HEK293 (cell line): ENCODE measurements at regions not wholly inside any gene's neighbourhood (a gene's known extent, or its start where the extent isn't known, plus 50 kb on each side); places are given as distances from the start of the nearest gene placed in this dataset.

Source experiments
- CTCF ChIA-PET: fragments of 350-600 bp; formaldehyde crosslinking; extraction: SDS; loops from one replicate; lab custom pipeline; 2021; ENCODE audit warnings: antibody characterized with exemption; lab: Yijun Ruan, JAX
- POLR2A ChIA-PET: fragments of 300-600 bp; formaldehyde crosslinking; extraction: SDS; loops from one replicate; lab custom pipeline; 2020; ENCODE audit warnings: antibody characterized with exemption, inconsistent platforms; lab: Yijun Ruan, JAX
- H3K27ac ChIP-seq: fragments of 200-500 bp; sonication (Bioruptor generic); 2 replicates; pipeline ENCODE4 v1.5.1; 2014; ENCODE audit warnings: low read depth, low read length, control low read depth, inconsistent platforms; ENCODE audit errors: extremely low read depth
- H3K36me3 ChIP-seq, 2 experiments: fragments of 200-500 bp in 1 of 2; sonication (Bioruptor generic) in 1 of 2; 1 replicate in 1 of 2; 2 replicates in 1 of 2; pipeline ENCODE4 v1.5.1; 2014 to 2017; ENCODE audit warnings: inconsistent platforms in 2 of 2, low read length in 2 of 2; ENCODE audit not compliant: control insufficient read depth in 2 of 2, insufficient read depth in 1 of 2
- H3K4me1 ChIP-seq: fragments of 200-500 bp; sonication (Bioruptor generic); 2 replicates; pipeline ENCODE4 v1.5.1; 2014; ENCODE audit warnings: mild to moderate bottlenecking, low read length, inconsistent platforms; ENCODE audit not compliant: control insufficient read depth, insufficient read depth
- H3K4me3 ChIP-seq: 2 replicates; pipeline ENCODE4 v1.5.1; 2011; ENCODE audit warnings: low read depth, mild to moderate bottlenecking, control low read depth, low read length, moderate library complexity
- H3K9me3 ChIP-seq: fragments of 200-500 bp; sonication (Bioruptor generic); 2 replicates; pipeline ENCODE4 v1.5.1; 2014; ENCODE audit warnings: low read depth, low read length, inconsistent platforms; ENCODE audit not compliant: control insufficient read depth, insufficient read depth
- HIC1 ChIP-seq: fragments of 450-650 bp; formaldehyde crosslinking; IDR thresholded peaks from 2 replicates; pipeline ENCODE4 v1.5.1; 2016; ENCODE audit warnings: missing biosample characterization, missing genetic modification characterization
- IKZF3 ChIP-seq: fragments of 450-650 bp; IDR thresholded peaks from 2 replicates; pipeline ENCODE4 v1.5.0; 2018; ENCODE audit warnings: missing biosample characterization, mild to moderate bottlenecking, missing genetic modification characterization, moderate library complexity
- KLF1 ChIP-seq: fragments of 450-650 bp; formaldehyde crosslinking; IDR thresholded peaks from 2 replicates; pipeline ENCODE4 v1.5.1; 2016; ENCODE audit warnings: missing biosample characterization, missing genetic modification characterization
- PRDM2 ChIP-seq: fragments of 450-650 bp; formaldehyde crosslinking; IDR thresholded peaks from 2 replicates; pipeline ENCODE4 v1.5.1; 2016; ENCODE audit warnings: missing biosample characterization, missing genetic modification characterization, borderline replicate concordance
- PRDM4 ChIP-seq: fragments of 450-650 bp; formaldehyde crosslinking; IDR thresholded peaks from 2 replicates; pipeline ENCODE4 v1.5.1; 2017; ENCODE audit warnings: missing biosample characterization, missing genetic modification characterization
- YY1 ChIP-seq: fragments of 450-650 bp; formaldehyde crosslinking; IDR thresholded peaks from 2 replicates; pipeline ENCODE4 v1.5.1; 2018; ENCODE audit warnings: missing biosample characterization, missing genetic modification characterization
- ZBTB26 ChIP-seq: fragments of 450-650 bp; formaldehyde crosslinking; optimal IDR thresholded peaks from 2 replicates; pipeline ENCODE3; 2016; ENCODE audit warnings: missing biosample characterization, mild to moderate bottlenecking, missing genetic modification characterization
- ZIC2 ChIP-seq: fragments of 450-650 bp; formaldehyde crosslinking; IDR thresholded peaks from 2 replicates; pipeline ENCODE4 v1.5.1; 2016; ENCODE audit warnings: missing biosample characterization, missing genetic modification characterization
- ZNF132 ChIP-seq: fragments of 450-650 bp; formaldehyde crosslinking; IDR thresholded peaks from 2 replicates; pipeline ENCODE4 v1.5.1; 2017; ENCODE audit warnings: missing biosample characterization, missing genetic modification characterization, borderline replicate concordance
- ZNF239 ChIP-seq: fragments of 450-650 bp; formaldehyde crosslinking; IDR thresholded peaks from 2 replicates; pipeline ENCODE4 v1.5.1; 2016; ENCODE audit warnings: missing biosample characterization, missing genetic modification characterization
- ZNF24 ChIP-seq: fragments of 450-650 bp; formaldehyde crosslinking; IDR thresholded peaks from 2 replicates; pipeline ENCODE4 v1.5.1; 2016; ENCODE audit warnings: missing biosample characterization, missing genetic modification characterization
- ZNF280C ChIP-seq: fragments of 450-650 bp; formaldehyde crosslinking; IDR thresholded peaks from 2 replicates; pipeline ENCODE4 v1.5.1; 2016; ENCODE audit warnings: missing biosample characterization, missing genetic modification characterization
- ZNF529 ChIP-seq: fragments of 450-650 bp; formaldehyde crosslinking; IDR thresholded peaks from 2 replicates; pipeline ENCODE4 v1.5.1; 2017; ENCODE audit warnings: missing genetic modification characterization, missing biosample characterization; ENCODE audit not compliant: insufficient replicate concordance
- ZNF544 ChIP-seq: fragments of 450-650 bp; formaldehyde crosslinking; IDR thresholded peaks from 2 replicates; pipeline ENCODE4 v1.5.0; 2017; ENCODE audit warnings: missing biosample characterization, missing genetic modification characterization
- ZNF571 ChIP-seq: fragments of 450-650 bp; formaldehyde crosslinking; IDR thresholded peaks from 2 replicates; pipeline ENCODE4 v1.5.0; 2017; ENCODE audit warnings: missing biosample characterization, missing genetic modification characterization
- ZNF707 ChIP-seq: fragments of 450-650 bp; formaldehyde crosslinking; IDR thresholded peaks from 2 replicates; pipeline ENCODE4 v1.5.1; 2016; ENCODE audit warnings: missing biosample characterization, missing genetic modification characterization
- ZNF768 ChIP-seq: fragments of 450-650 bp; formaldehyde crosslinking; IDR thresholded peaks from 2 replicates; pipeline ENCODE4 v1.5.1; 2018; ENCODE audit warnings: missing biosample characterization, mild to moderate bottlenecking, missing genetic modification characterization
- ZNF776 ChIP-seq: fragments of 450-650 bp; formaldehyde crosslinking; IDR thresholded peaks from 2 replicates; pipeline ENCODE4 v1.5.0; 2017; ENCODE audit warnings: missing biosample characterization, missing genetic modification characterization, borderline replicate concordance

- ChIA-PET POLR2A (no interaction called here), CTCF (no interaction called here)
- H3K27ac ChIP-seq = no peak overlapping the region
- no peaks in the 10 kb centered on the region for H3K4me1 ChIP-seq
- H3K4me3 ChIP-seq = no peak overlapping the region
- no peaks in the 10 kb centered on the region for H3K9me3 ChIP-seq
- no peak for TF ChIP-seq ZNF24 (tag by site-specific recombination)
- no peaks in the 10 kb centered on the region for H3K36me3 ChIP-seq
Measured at GRCh38 chr15:39494462-39494861, 86.4 kb upstream of the THBS1 start.

GRCh38 chr15:39495871-39496840 lies 84.7 kb upstream of the THBS1 start:
- Histone ChIP-seq H3K9me3 (no peaks in the 10 kb centered on the region), H3K36me3 (no peaks in the 10 kb centered on the region), H3K27ac (no peak overlapping the region), H3K4me3 (no peak overlapping the region), H3K4me1 (no peaks in the 10 kb centered on the region)
- POLR2A ChIA-PET = no interaction called here
- CTCF ChIA-PET = interaction anchor here (0.7 kb wide), 2 partner anchors 362 to 1169 kb away, joined by 3 read pairs; no protein-coding TSS in a partner anchor
- TF ChIP-seq PRDM4 (tag by site-specific recombination) (no peak), ZIC2 (tag by site-specific recombination) (no peak), ZBTB26 (tag by site-specific recombination) (no peak), ZNF280C (tag by site-specific recombination) (no peak), ZNF768 (tag by site-specific recombination) (no peak), ZNF776 (tag by site-specific recombination) (no peak), ZNF544 (no peak), ZNF529 (tag by site-specific recombination) (no peak), ZNF132 (tag by site-specific recombination) (no peak), KLF1 (tag by site-specific recombination) (no peak), ZNF571 (tag by site-specific recombination) (no peak), HIC1 (no peak), ZNF707 (tag by site-specific recombination) (no peak), PRDM2 (tag by site-specific recombination) (no peak), YY1 (tag by site-specific recombination) (no peak), ZNF239 (no peak), IKZF3 (tag by site-specific recombination) (no peak)
